ENCODE measurements at regions not wholly inside any gene's neighbourhood (a gene's known extent, or its start where the extent isn't known, plus 50 kb on each side); places are given as distances from the start of the nearest gene placed in this dataset.

DNA sequence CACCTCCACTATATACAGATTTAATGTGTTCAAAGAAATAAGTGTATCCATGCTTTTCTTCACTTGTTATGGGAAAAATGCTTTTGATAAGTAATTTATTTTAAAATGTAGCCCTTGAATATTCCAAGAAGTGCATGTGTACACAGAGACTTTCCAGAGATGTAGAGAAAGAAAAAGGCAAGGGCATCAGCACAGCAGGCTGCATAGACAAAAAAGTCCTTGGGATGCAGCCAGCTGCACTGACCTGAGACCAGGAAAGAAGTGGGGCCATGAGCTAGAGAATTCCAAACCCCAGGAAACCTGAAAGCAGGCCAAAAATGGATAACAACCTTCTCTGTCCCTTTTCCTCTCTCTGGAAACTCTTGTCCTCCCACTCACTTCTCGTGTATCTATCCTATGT, 51.6 kb upstream of the PRDM8 start:
- DNase-seq (ENCODE audit: low read depth), result no peak

- DNase-seq (ENCODE audit: low read depth), result no peak
Measured at GRCh38 chr4:80144676-80145470, 52.4 kb upstream of the PRDM8 start.

GRCh38 chr4:80143307-80143679, 54.0 kb upstream of the PRDM8 start:
- no peak for DNase-seq (ENCODE audit: low read depth)

- DNase-seq (ENCODE audit: low read depth), result peak; percentile 75
Measured at GRCh38 chr4:80142394-80143306, 54.7 kb upstream of the PRDM8 start.

DNA sequence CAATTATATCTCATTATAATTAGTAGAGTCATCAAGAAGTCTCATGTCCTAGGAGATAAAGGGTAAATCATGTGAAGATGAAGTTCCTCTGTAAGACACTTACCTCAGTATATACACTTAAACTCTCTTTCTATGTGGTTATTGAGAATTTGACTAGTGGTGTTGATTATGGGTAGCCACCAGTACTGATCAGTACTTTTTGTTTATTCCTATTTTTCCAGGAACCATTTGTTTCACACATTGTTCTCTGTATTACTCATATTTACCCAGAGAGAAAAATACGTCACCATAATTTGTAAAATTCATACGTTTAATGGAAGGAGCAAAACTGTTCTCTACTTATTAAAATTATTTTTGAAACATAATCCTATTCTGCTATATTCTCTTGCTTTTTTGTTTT, 55.8 kb upstream of the PRDM8 start:
- no peak for DNase-seq (ENCODE audit: low read depth)

GRCh38 chr4:80140194-80140593, 57.1 kb upstream of the PRDM8 start:
- DNase-seq (ENCODE audit: low read depth), result no peak

DNA sequence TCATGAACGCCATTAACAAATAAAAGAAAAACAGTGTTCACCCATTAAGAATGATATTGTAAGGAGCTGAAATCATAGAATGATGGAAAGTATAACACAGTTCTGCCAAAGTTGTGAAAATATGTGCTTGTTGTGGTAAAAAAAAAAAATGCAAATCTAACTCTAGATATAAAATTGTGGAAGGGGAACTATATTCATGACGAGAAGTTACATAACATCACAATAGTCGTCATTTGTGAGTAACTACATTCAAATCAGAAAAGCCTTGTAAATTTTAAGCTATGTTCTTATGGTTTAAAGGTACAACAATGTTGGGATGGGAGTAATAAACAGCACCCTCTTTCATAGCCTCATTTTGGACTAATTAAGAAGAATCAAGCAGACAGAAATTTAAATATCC, 57.6 kb upstream of the PRDM8 start:
- DNase-seq (ENCODE audit: low read depth), result no peak

DNA sequence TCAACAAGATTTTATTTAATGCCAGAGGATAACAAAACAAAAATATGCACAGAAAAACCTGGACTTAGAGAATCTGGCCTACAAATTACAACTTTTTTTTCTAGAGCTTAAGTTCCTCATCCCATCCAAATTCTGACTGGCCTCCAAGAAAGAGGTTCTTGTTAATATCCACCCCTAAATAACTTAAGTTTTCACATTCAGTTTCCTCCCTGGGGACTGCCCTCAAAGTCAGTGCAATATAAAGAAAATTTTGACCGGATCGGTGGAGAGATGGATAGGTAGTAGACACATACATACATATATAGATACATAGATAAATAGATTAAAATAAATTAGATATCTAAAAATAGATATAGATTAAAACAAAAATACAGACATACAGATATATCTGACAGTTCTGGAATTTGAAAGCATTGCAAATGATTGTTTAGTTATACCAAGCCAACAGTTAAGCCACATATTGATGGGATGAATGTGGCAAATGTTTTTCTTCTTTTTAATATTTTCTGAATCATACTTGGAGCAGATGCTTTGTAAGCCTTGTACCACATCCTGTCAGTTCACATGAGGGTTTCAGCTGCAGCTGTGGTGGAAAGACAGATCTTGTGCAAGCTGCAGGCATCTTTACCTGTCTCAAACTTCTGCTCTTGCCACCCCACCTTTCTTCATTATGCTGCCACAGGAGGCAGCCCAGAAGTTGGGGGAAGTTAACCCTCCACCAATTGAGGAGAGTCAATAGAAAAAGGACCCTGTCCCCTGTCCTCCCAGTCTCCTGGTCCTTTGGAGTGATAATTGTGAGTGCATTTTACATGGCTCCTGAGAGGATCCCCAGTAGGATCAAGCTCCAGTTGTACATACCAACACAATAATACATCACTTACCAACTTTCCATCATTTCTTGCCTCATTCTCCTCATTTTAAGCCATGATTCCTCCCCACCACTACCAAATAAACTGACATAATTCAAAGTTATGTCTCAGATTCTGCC, 58.5 kb upstream of the PRDM8 start:
- no peak for DNase-seq (ENCODE audit: low read depth)

- DNase-seq (ENCODE audit: low read depth), result no peak
Measured at GRCh38 chr4:80137631-80138030, 59.7 kb upstream of the PRDM8 start.

DNA sequence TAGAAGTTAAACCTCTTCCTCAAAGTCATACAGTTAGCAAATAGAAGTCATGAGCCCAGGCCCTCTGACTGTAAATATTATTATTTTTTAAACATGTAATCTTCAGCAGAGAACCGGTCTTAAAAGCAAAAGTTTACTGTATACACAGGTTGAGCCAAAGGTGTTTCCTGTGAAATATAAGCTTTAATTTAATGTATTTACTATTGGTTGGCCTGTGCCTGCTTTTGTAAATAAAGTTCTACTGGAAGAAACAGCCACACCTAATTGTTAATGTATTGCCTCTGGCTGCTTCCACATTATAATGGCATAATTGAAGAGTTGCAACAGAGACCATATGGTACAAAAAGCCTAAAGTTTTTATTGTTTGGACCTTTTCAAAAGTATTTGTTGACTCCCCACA, 61.0 kb upstream of the PRDM8 start:
- no peak for DNase-seq (ENCODE audit: low read depth)

GRCh38 chr4:80135702-80136058, 61.6 kb upstream of the PRDM8 start:
- DNase-seq (ENCODE audit: low read depth), result no peak

DNA sequence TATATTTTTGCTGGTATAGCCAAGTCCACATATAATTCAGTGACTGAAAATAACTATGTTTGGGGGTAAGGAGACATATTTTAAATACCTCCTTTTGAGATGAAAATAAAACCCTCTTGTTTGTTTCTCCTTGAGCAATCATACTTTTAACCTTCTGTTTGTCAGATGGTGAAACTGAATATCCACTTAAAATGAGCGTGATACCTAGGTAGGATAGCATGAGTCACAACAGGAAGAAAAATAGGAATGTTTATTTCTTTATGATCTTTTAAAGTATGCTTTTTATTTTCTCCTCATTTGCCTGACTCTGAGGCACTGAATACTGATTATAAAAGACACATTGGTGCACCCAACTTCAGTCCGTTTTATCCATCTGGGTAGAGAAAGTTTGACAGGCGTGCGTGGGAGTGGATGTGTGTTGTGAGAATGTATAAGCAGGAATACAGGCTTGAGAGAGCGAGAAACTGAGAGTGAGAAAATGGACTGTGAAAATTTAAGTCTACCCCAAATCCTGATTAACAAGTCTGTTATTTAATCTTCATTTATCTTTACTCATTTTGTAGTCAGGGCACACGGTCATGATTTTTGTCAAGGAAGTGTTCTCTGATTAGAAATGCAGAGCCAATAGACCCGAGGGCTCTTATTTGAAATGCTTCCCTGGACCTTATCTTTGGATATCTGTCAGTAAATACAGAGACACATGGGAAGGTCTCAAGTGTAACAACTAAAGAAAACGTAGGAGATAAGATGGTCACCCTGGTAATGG, 62.1 kb upstream of the ANTXR2 start:
- peak; percentile 49 for DNase-seq (ENCODE audit: low read depth)

GRCh38 chr4:80133240-80133783, 60.3 kb upstream of the ANTXR2 start:
- DNase-seq (ENCODE audit: low read depth), result no peak

DNA sequence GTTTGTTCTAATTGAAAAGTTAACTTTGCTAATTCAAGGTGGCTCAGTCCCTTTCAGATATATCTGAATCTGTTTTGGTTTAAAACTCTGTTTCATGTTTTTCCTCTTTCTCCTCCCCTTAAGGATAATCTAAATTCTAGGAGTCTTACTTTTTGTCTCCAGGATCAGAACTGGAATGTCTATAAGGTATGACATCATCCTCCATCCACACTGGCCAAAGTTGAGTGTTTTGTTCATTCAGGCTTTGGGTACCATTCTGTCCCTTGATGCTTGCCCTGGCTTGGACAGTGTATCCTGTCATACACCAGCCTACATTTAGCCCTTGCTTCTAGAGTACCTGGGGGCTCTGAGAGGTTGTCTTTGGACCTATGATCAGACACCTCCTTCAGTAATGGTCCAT, 56.8 kb upstream of the ANTXR2 start:
- DNase-seq (ENCODE audit: low read depth), result no peak

- no peak for DNase-seq (ENCODE audit: low read depth)
Measured at GRCh38 chr4:80128941-80129340, 55.9 kb upstream of the ANTXR2 start.

DNA sequence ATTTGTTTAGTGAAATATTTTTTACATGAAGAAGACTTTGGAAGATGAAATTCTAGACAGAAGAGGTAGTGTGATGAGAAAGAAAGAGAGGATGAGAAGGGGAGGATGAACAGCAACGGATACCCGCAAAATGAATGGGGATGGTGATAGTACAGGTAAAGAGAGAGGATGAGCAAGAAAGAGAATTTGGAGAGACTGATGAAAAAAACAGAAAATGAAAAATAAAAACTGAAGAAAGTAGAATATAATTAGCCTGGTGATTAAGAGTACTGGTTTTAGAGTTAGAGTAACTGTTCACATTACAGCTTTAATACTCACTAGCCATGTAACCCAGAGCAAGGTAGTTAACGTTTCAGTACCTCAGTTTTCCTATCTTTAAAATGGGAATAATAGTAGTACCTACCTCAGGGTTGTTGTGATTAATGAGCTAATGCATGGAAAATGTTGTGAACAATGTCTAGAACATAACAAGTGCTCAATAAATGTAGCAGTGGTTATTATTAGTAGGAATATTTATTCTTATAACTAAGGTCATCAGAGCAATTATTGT, 54.9 kb upstream of the ANTXR2 start:
- DNase-seq (ENCODE audit: low read depth), result no peak

GRCh38 chr4:80126435-80126834, 53.4 kb upstream of the ANTXR2 start:
- no peak for DNase-seq (ENCODE audit: low read depth)

DNA sequence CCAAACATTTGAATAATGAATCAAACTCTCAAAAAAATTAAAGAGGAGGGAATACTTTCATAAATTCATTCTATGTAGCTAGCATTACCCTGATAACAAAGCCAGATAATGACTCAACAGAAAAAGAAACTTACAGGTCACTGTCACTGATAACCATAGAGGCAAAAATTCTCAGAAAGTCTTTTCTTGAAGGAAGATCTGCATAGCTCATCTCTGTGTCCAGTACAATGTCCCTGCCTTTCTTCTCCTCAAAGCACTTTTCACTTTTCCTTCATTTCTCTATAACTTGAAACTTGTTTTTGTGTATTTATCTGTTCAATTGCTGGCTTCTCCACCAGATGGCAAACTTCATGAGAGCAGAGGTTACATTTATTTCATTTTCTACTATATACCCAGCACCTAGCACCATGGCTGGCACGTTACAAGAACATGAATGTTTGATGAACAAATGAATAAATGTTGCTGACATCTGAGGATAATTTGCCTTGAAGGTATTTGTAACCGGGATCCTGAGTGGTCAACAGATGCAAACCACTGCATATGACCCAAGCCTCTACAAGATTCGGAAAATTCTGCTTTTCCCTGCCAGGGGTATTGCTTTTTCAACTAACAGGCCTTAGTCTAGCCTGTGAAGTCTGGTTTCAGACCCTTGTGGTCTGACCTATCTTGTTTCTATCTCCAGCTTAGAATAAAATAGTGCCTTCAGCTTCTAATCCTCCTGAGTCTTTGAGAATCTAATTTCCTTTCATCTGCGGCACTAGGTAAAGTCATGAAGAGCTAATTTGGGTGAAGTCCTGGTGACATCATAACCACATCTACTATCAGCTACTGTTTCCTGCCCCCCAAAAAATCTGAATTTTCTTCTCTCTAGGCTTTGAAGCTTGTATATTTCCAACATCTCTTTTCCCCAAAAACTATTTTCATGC, 52.5 kb upstream of the ANTXR2 start:
- DNase-seq (ENCODE audit: low read depth), result peak; percentile 38

All from renal cortical epithelial cell (primary cell).